Activated naive CD4-positive, alpha-beta T cell treated with anti-CD3 and anti-CD28 coated beads for 36 hours (primary cell): ENCODE measurements at regions not wholly inside any gene's neighbourhood (a gene's known extent, or its start where the extent isn't known, plus 50 kb on each side); places are given as distances from the start of the nearest gene placed in this dataset.

Experiments
- CTCF ChIA-PET: fragments of 350-600 bp; sonication (Branson Sonifier 250); formaldehyde crosslinking; loops from one replicate; lab custom pipeline; 2021; ENCODE audit warnings: antibody characterized with exemption; lab: Charles Lee
- DNase-seq: peaks from one replicate; pipeline ENCODE4 v3.0.0-alpha.2; 2020
- H3K27ac Mint-ChIP-seq: one replicate; pipeline ENCODE4 v1.8.0; 2021; ENCODE audit warnings: mild to moderate bottlenecking, mixed read lengths
- H3K27me3 Mint-ChIP-seq: one replicate; pipeline ENCODE4 v1.8.0; 2021; ENCODE audit warnings: low read depth, mixed read lengths
- H3K36me3 Mint-ChIP-seq: one replicate; pipeline ENCODE4 v1.8.0; 2021; ENCODE audit warnings: low read depth, mixed read lengths
- H3K4me1 Mint-ChIP-seq: one replicate; pipeline ENCODE4 v1.8.0; 2021; ENCODE audit warnings: low read depth, mixed read lengths
- H3K4me3 Mint-ChIP-seq: one replicate; pipeline ENCODE4 v1.8.0; 2021; ENCODE audit warnings: mild to moderate bottlenecking, moderate library complexity, mixed read lengths
- H3K9me3 Mint-ChIP-seq: one replicate; pipeline ENCODE4 v1.8.0; 2021; ENCODE audit warnings: mixed read lengths
- intact Hi-C: fragments of 100-400 bp; cut with micrococcal nuclease; formaldehyde crosslinking; loops from one replicate; pipeline ENCODE4 v1.15.1; 2023

- Mint-ChIP-seq H3K4me3 (no peak overlapping the region), H3K27me3 (no peaks in the 10 kb centered on the region), H3K27ac (no peak overlapping the region), H3K9me3 (peaks cover 6% of the 10 kb centered on the region), H3K4me1 (no peaks in the 10 kb centered on the region), H3K36me3 (no peaks in the 10 kb centered on the region)
- intact Hi-C loops, result no loop called here
- DNase-seq, result no peak
- CTCF ChIA-PET, result no interaction called here
Observed at GRCh38 chr14:86414146-86414545, 884.2 kb downstream of the FLRT2 start.

GRCh38 chr14:86404989-86405649 lies 875.2 kb downstream of the FLRT2 start:
- Mint-ChIP-seq H3K9me3 (peaks cover 6% of the 10 kb centered on the region), H3K27ac (no peak overlapping the region), H3K36me3 (no peaks in the 10 kb centered on the region), H3K4me1 (no peaks in the 10 kb centered on the region), H3K4me3 (no peak overlapping the region), H3K27me3 (no peaks in the 10 kb centered on the region)
- intact Hi-C loops, result no loop called here
- DNase-seq, result no peak
- CTCF ChIA-PET, result no interaction called here

- intact Hi-C loops, result no loop called here
- Mint-ChIP-seq H3K4me3 (no peak overlapping the region), H3K9me3 (peaks cover 9% of the 10 kb centered on the region), H3K4me1 (no peaks in the 10 kb centered on the region), H3K27ac (no peak overlapping the region), H3K36me3 (no peaks in the 10 kb centered on the region), H3K27me3 (no peaks in the 10 kb centered on the region)
- no peak for DNase-seq
- CTCF ChIA-PET, result no interaction called here
Observed at GRCh38 chr14:86404425-86404824, 874.5 kb downstream of the FLRT2 start.

GRCh38 chr14:86402545-86402944 lies 872.6 kb downstream of the FLRT2 start:
- intact Hi-C loops, result no loop called here
- CTCF ChIA-PET, result no interaction called here
- no peak for DNase-seq
- no peaks in the 10 kb centered on the region for H3K27me3 Mint-ChIP-seq
- no peaks in the 10 kb centered on the region for H3K36me3 Mint-ChIP-seq
- no peaks in the 10 kb centered on the region for H3K4me1 Mint-ChIP-seq
- peaks cover 9% of the 10 kb centered on the region for H3K9me3 Mint-ChIP-seq
- no peak overlapping the region for H3K4me3 Mint-ChIP-seq
- no peak overlapping the region for H3K27ac Mint-ChIP-seq

- DNase-seq, result no peak
- Mint-ChIP-seq H3K27ac (no peak overlapping the region), H3K4me1 (no peaks in the 10 kb centered on the region), H3K4me3 (no peak overlapping the region), H3K9me3 (peaks cover 3% of the 10 kb centered on the region), H3K27me3 (no peaks in the 10 kb centered on the region), H3K36me3 (no peaks in the 10 kb centered on the region)
- intact Hi-C loops, result no loop called here
- CTCF ChIA-PET, result no interaction called here
Observed at GRCh38 chr14:86391085-86391484, 861.1 kb downstream of the FLRT2 start.

GRCh38 chr14:86388216-86388615 lies 858.3 kb downstream of the FLRT2 start:
- H3K27ac Mint-ChIP-seq, result no peak overlapping the region
- no peak overlapping the region for H3K4me3 Mint-ChIP-seq
- H3K9me3 Mint-ChIP-seq, result no peaks in the 10 kb centered on the region
- CTCF ChIA-PET, result no interaction called here
- no peaks in the 10 kb centered on the region for H3K4me1 Mint-ChIP-seq
- intact Hi-C loops, result no loop called here
- no peak for DNase-seq
- no peaks in the 10 kb centered on the region for H3K27me3 Mint-ChIP-seq
- H3K36me3 Mint-ChIP-seq, result no peaks in the 10 kb centered on the region

GRCh38 chr14:86373886-86374285 lies 843.9 kb downstream of the FLRT2 start:
- DNase-seq, result no peak
- Mint-ChIP-seq H3K9me3 (peaks cover 7% of the 10 kb centered on the region), H3K36me3 (no peaks in the 10 kb centered on the region), H3K4me3 (no peak overlapping the region), H3K4me1 (no peaks in the 10 kb centered on the region), H3K27me3 (no peaks in the 10 kb centered on the region), H3K27ac (no peak overlapping the region)
- CTCF ChIA-PET, result no interaction called here
- intact Hi-C loops, result no loop called here

GRCh38 chr14:86372402-86372801 lies 842.5 kb downstream of the FLRT2 start:
- Mint-ChIP-seq H3K4me1 (no peaks in the 10 kb centered on the region), H3K36me3 (no peaks in the 10 kb centered on the region), H3K4me3 (no peak overlapping the region), H3K9me3 (peaks cover 7% of the 10 kb centered on the region), H3K27me3 (no peaks in the 10 kb centered on the region), H3K27ac (no peak overlapping the region)
- no peak for DNase-seq
- CTCF ChIA-PET, result no interaction called here
- intact Hi-C loops, result no loop called here

- DNase-seq, result no peak
- no peak overlapping the region for H3K4me3 Mint-ChIP-seq
- no peak overlapping the region for H3K27ac Mint-ChIP-seq
- H3K9me3 Mint-ChIP-seq, result no peaks in the 10 kb centered on the region
- H3K36me3 Mint-ChIP-seq, result no peaks in the 10 kb centered on the region
- H3K4me1 Mint-ChIP-seq, result no peaks in the 10 kb centered on the region
- H3K27me3 Mint-ChIP-seq, result no peaks in the 10 kb centered on the region
- intact Hi-C loops, result no loop called here
- CTCF ChIA-PET, result no interaction called here
Observed at GRCh38 chr14:86364634-86365033, 834.7 kb downstream of the FLRT2 start.

- intact Hi-C loops, result no loop called here
- Mint-ChIP-seq H3K27ac (no peak overlapping the region), H3K36me3 (no peaks in the 10 kb centered on the region), H3K4me1 (no peaks in the 10 kb centered on the region), H3K27me3 (no peaks in the 10 kb centered on the region), H3K4me3 (no peak overlapping the region), H3K9me3 (no peaks in the 10 kb centered on the region)
- no peak for DNase-seq
- CTCF ChIA-PET, result no interaction called here
Observed at GRCh38 chr14:86363576-86363975, 833.6 kb downstream of the FLRT2 start.

GRCh38 chr14:86363047-86363446 lies 833.1 kb downstream of the FLRT2 start:
- Mint-ChIP-seq H3K36me3 (no peaks in the 10 kb centered on the region), H3K4me3 (no peak overlapping the region), H3K27ac (no peak overlapping the region), H3K9me3 (no peaks in the 10 kb centered on the region), H3K4me1 (no peaks in the 10 kb centered on the region), H3K27me3 (no peaks in the 10 kb centered on the region)
- no peak for DNase-seq
- CTCF ChIA-PET, result no interaction called here
- intact Hi-C loops, result no loop called here

- Mint-ChIP-seq H3K9me3 (no peaks in the 10 kb centered on the region), H3K36me3 (no peaks in the 10 kb centered on the region), H3K4me3 (no peak overlapping the region), H3K27ac (no peak overlapping the region), H3K4me1 (no peaks in the 10 kb centered on the region), H3K27me3 (no peaks in the 10 kb centered on the region)
- no peak for DNase-seq
- CTCF ChIA-PET, result no interaction called here
- intact Hi-C loops, result no loop called here
Observed at GRCh38 chr14:86357876-86358275, 827.9 kb downstream of the FLRT2 start.

GRCh38 chr14:86357119-86357518 lies 827.2 kb downstream of the FLRT2 start:
- Mint-ChIP-seq H3K36me3 (no peaks in the 10 kb centered on the region), H3K27me3 (no peaks in the 10 kb centered on the region), H3K4me1 (no peaks in the 10 kb centered on the region), H3K27ac (no peak overlapping the region), H3K9me3 (no peaks in the 10 kb centered on the region), H3K4me3 (no peak overlapping the region)
- CTCF ChIA-PET, result no interaction called here
- DNase-seq, result no peak
- intact Hi-C loops, result no loop called here
